GM08714 (cell line): ENCODE measurements at regions not wholly inside any gene's neighbourhood (a gene's known extent, or its start where the extent isn't known, plus 50 kb on each side); places are given as distances from the start of the nearest gene placed in this dataset.
A peak's percentile ranks its signal among the peaks of the same experiment; 100 is the strongest.
"Not testable (repeated sequence)": the region's sequence is repeated elsewhere in the genome, so short reads cannot be mapped to it uniquely, and the experiment has no call there.

ENCODE experiments used
- H3K4me3 ChIP-seq: fragments of 200-500 bp; sonication (Bioruptor generic); 2 replicates; pipeline ENCODE4 v1.5.1; 2014; ENCODE audit warnings: mild to moderate bottlenecking, low read length, inconsistent platforms
- ZNF274 ChIP-seq: IDR thresholded peaks from 2 replicates; pipeline ENCODE4 v1.6.1; 2012; ENCODE audit warnings: mild to moderate bottlenecking, low read depth, low read length

GRCh38 chr19:22491746-22492145, 69.6 kb upstream of the ZNF98 start:
- H3K4me3 ChIP-seq = no peak overlapping the region
- no peak for TF ChIP-seq ZNF274

GRCh38 chr19:22483514-22483913, 61.4 kb upstream of the ZNF98 start:
- not testable (repeated sequence) for H3K4me3 ChIP-seq

- H3K4me3 ChIP-seq = no peak overlapping the region
- TF ChIP-seq ZNF274 = peak; percentile 75
Observed at GRCh38 chr19:22472180-22472637, 50.1 kb upstream of the ZNF98 start.
